H1 (cell line): ENCODE measurements at regions not wholly inside any gene's neighbourhood (a gene's known extent, or its start where the extent isn't known, plus 50 kb on each side); places are given as distances from the start of the nearest gene placed in this dataset.

ENCODE experiments used
- CTCF ChIA-PET: fragments of 300-600 bp; sonication (Branson Sonifier 250); formaldehyde crosslinking; loops from one replicate; lab custom pipeline; 2021; ENCODE audit not compliant: partially characterized antibody; lab: Charles Lee
- POLR2A ChIA-PET: fragments of 300-600 bp; sonication (Branson Sonifier 250); formaldehyde crosslinking; loops from one replicate; lab custom pipeline; 2021; ENCODE audit warnings: inconsistent platforms; ENCODE audit not compliant: partially characterized antibody; lab: Charles Lee
- DNase-seq, 2 experiments: peaks; one replicate each; pipeline versions ENCODE4 v3.0.0 to v3.0.0-alpha.2; 2010 to 2022; ENCODE audit warnings: low spot score in 2 of 2, low read depth in 1 of 2, mixed read lengths in 1 of 2
- FAIRE-seq: peaks from 2 replicates; lab custom pipeline; 2011; peaks lifted over from hg19 to GRCh38; lab: Jason Lieb, UNC
- H2AFZ ChIP-seq: 2 replicates; pipeline ENCODE4 v1.8.1; 2012; ENCODE audit warnings: low read length, inconsistent platforms
- H2AK5ac ChIP-seq: 2 replicates; pipeline ENCODE4 v1.6.1; 2013; ENCODE audit warnings: low read depth, low read length
- H2BK120ac ChIP-seq: replicated peaks from 2 replicates; pipeline ENCODE3; 2013; ENCODE audit warnings: low read depth, low read length, inconsistent platforms
- H2BK12ac ChIP-seq: 2 replicates; pipeline ENCODE4 v1.6.1; 2013; ENCODE audit warnings: low read depth, low read length
- H2BK15ac ChIP-seq: 2 replicates; pipeline ENCODE4 v1.6.1; 2013; ENCODE audit warnings: low read length
- H2BK20ac ChIP-seq: 2 replicates; pipeline ENCODE4 v1.6.1; 2013; ENCODE audit warnings: low read length
- H2BK5ac ChIP-seq: 2 replicates; pipeline ENCODE4 v1.6.1; 2013; ENCODE audit warnings: low read depth, low read length
- H3K14ac ChIP-seq: 2 replicates; pipeline ENCODE4 v1.6.1; 2013; ENCODE audit warnings: inconsistent platforms; ENCODE audit not compliant: insufficient read length
- H3K18ac ChIP-seq: 2 replicates; pipeline ENCODE4 v1.6.1; 2013; ENCODE audit warnings: low read length; ENCODE audit errors: extremely low read depth
- H3K23ac ChIP-seq: 2 replicates; pipeline ENCODE4 v1.6.1; 2013; ENCODE audit warnings: inconsistent platforms; ENCODE audit not compliant: insufficient read length
- H3K23me2 ChIP-seq: 2 replicates; pipeline ENCODE4 v1.6.1; 2013; ENCODE audit warnings: low read depth, low read length
- H3K27ac ChIP-seq: 2 replicates; pipeline ENCODE4 v1.6.1; 2011; ENCODE audit warnings: low read depth, low read length, inconsistent platforms
- H3K27me3 ChIP-seq, 4 experiments: replicated peaks in 1 of 4; 1 replicate in 1 of 4; 2 replicates in 3 of 4; pipeline versions ENCODE4 v1.6.1 to v1.8.1; 2011 to 2013; ENCODE audit warnings: low read length in 3 of 4, mild to moderate bottlenecking in 3 of 4, inconsistent platforms in 2 of 4, mixed read lengths in 2 of 4, moderate library complexity in 1 of 4; ENCODE audit not compliant: control insufficient read depth in 3 of 4, insufficient read depth in 3 of 4; ENCODE audit errors: extremely low read depth in 1 of 4
- H3K36me3 ChIP-seq, 4 experiments: 2 replicates each; pipeline versions ENCODE4 v1.6.1 to v1.8.1; 2011 to 2013; ENCODE audit warnings: mild to moderate bottlenecking in 4 of 4, low read length in 3 of 4, moderate library complexity in 2 of 4, control low read depth in 1 of 4, inconsistent platforms in 1 of 4; ENCODE audit not compliant: insufficient read depth in 4 of 4, control insufficient read depth in 2 of 4
- H3K4ac ChIP-seq: replicated peaks from 2 replicates; pipeline ENCODE3; 2013; ENCODE audit warnings: low read length, low read depth, mixed read lengths, inconsistent platforms; ENCODE audit not compliant: insufficient read length
- H3K4me1 ChIP-seq, 4 experiments: replicated peaks in 1 of 4; 1 replicate in 1 of 4; 2 replicates in 3 of 4; pipeline versions ENCODE4 v1.6.1 to v1.8.1; 2011 to 2013; ENCODE audit warnings: low read length in 3 of 4, inconsistent platforms in 2 of 4, mixed read lengths in 1 of 4; ENCODE audit not compliant: insufficient read depth in 4 of 4, control insufficient read depth in 3 of 4
- H3K4me2 ChIP-seq, 2 experiments: 2 replicates each; pipeline versions ENCODE4 v1.6.1 to v1.8.1; 2011 to 2013; ENCODE audit warnings: low read depth in 2 of 2, low read length in 2 of 2, control low read depth in 1 of 2, inconsistent platforms in 1 of 2, mild to moderate bottlenecking in 1 of 2; ENCODE audit not compliant: insufficient read depth in 1 of 2
- H3K4me3 ChIP-seq, 4 experiments: fragments of 200-600, 300-600 bp in 1 of 4; sonication (generic), shearing (Covaris generic), sonication (Bioruptor Twin) in 1 of 4; 2 replicates each; pipeline versions ENCODE4 v1.5.1 to v1.8.1; 2011 to 2016; ENCODE audit warnings: low read length in 4 of 4, low read depth in 3 of 4, control low read depth in 2 of 4, inconsistent platforms in 2 of 4, mild to moderate bottlenecking in 2 of 4, mixed read lengths in 1 of 4, moderate library complexity in 1 of 4; ENCODE audit not compliant: insufficient read depth in 2 of 4; ENCODE audit errors: extremely low read depth in 1 of 4
- H3K56ac ChIP-seq: replicated peaks from 2 replicates; pipeline ENCODE3; 2013; ENCODE audit warnings: low read depth, mild to moderate bottlenecking, mixed read lengths, low read length, inconsistent platforms; ENCODE audit not compliant: insufficient read length
- H3K79me1 ChIP-seq: 2 replicates; pipeline ENCODE4 v1.6.1; 2013; ENCODE audit warnings: low read depth, low read length, control low read depth
- H3K79me2 ChIP-seq, 2 experiments: 2 replicates each; pipeline versions ENCODE4 v1.6.1 to v1.8.1; 2012 to 2013; ENCODE audit warnings: low read length in 2 of 2, mild to moderate bottlenecking in 2 of 2, inconsistent platforms in 1 of 2; ENCODE audit not compliant: insufficient read depth in 2 of 2, control insufficient read depth in 1 of 2
- H3K9ac ChIP-seq, 4 experiments: replicated peaks in 1 of 4; 1 replicate in 1 of 4; 2 replicates in 3 of 4; pipeline versions ENCODE4 v1.6.1 to v1.8.1; 2011 to 2013; ENCODE audit warnings: low read depth in 3 of 4, low read length in 3 of 4, control low read depth in 2 of 4, mild to moderate bottlenecking in 2 of 4, moderate library complexity in 2 of 4, inconsistent platforms in 1 of 4; ENCODE audit errors: extremely low read depth in 1 of 4
- H3K9me3 ChIP-seq, 2 experiments: 2 replicates each; pipeline versions ENCODE4 v1.6.1 to v1.8.1; 2012 to 2013; ENCODE audit warnings: mild to moderate bottlenecking in 2 of 2, moderate library complexity in 2 of 2, control low read depth in 1 of 2, inconsistent platforms in 1 of 2, low read depth in 1 of 2, low read length in 1 of 2, mixed read lengths in 1 of 2; ENCODE audit not compliant: insufficient read depth in 2 of 2
- H4K20me1 ChIP-seq, 2 experiments: replicated peaks in 1 of 2; 2 replicates each; pipeline versions ENCODE3 to v1.8.1; 2011 to 2013; ENCODE audit warnings: inconsistent platforms in 2 of 2, low read length in 2 of 2, mild to moderate bottlenecking in 1 of 2; ENCODE audit not compliant: insufficient read depth in 2 of 2, control insufficient read depth in 1 of 2
- H4K5ac ChIP-seq: 2 replicates; pipeline ENCODE4 v1.6.1; 2013; ENCODE audit warnings: low read length, low read depth, mixed read lengths, inconsistent platforms; ENCODE audit not compliant: insufficient read length
- H4K8ac ChIP-seq: 2 replicates; pipeline ENCODE4 v1.8.0; 2013; ENCODE audit warnings: mild to moderate bottlenecking, moderate library complexity, low read length, inconsistent platforms; ENCODE audit not compliant: insufficient read depth; ENCODE audit errors: extremely low read depth
- H4K91ac ChIP-seq: replicated peaks from 2 replicates; pipeline ENCODE3; 2013; ENCODE audit warnings: low read length, mixed read lengths, inconsistent platforms; ENCODE audit not compliant: insufficient read length
- ASH2L ChIP-seq: fragments of 200-600, 300-600 bp; sonication (generic); IDR thresholded peaks from one replicate; pipeline ENCODE4 v1.7.1; 2017; ENCODE audit warnings: low read length
- ATF3 ChIP-seq: IDR thresholded peaks from 2 replicates; pipeline ENCODE4 v1.6.1; 2011; ENCODE audit warnings: low read depth, mild to moderate bottlenecking, low read length; ENCODE audit not compliant: insufficient read depth
- CBX5 ChIP-seq: fragments of 300-800, 300-1000 bp; sonication (generic); IDR thresholded peaks from 2 replicates; pipeline ENCODE4 v1.7.1; 2016; ENCODE audit warnings: antibody characterized with exemption, low read length, low read depth
- E2F6 ChIP-seq: IDR thresholded peaks from 2 replicates; pipeline ENCODE4 v1.6.1; 2012; ENCODE audit warnings: inconsistent platforms
- HDAC2 ChIP-seq, 2 experiments: fragments of 300-600 bp in 1 of 2; sonication (generic) in 1 of 2; IDR thresholded peaks; 2 replicates each; pipeline ENCODE4 v1.6.1; 2011 to 2012; ENCODE audit warnings: low read depth in 2 of 2, low read length in 2 of 2, mild to moderate bottlenecking in 2 of 2, moderate library complexity in 2 of 2, borderline replicate concordance in 1 of 2, inconsistent platforms in 1 of 2
- JUND ChIP-seq: IDR thresholded peaks from 2 replicates; pipeline ENCODE4 v1.6.1; 2011; ENCODE audit warnings: mild to moderate bottlenecking, improper control_type of control experiment, low read length
- KDM4A ChIP-seq: IDR thresholded peaks from one replicate; pipeline ENCODE4 v1.7.1; 2012; ENCODE audit warnings: low read depth, mild to moderate bottlenecking, moderate library complexity, low read length, inconsistent platforms; ENCODE audit not compliant: severe bottlenecking
- MAX ChIP-seq: IDR thresholded peaks from 2 replicates; pipeline ENCODE4 v1.6.1; 2012; ENCODE audit warnings: inconsistent platforms
- PHF8 ChIP-seq: fragments of 200-600 bp; sonication (generic); conservative IDR thresholded peaks from 2 replicates; pipeline ENCODE4 v1.7.1; 2012; ENCODE audit warnings: low read depth, mild to moderate bottlenecking, inconsistent platforms, low read length, moderate library complexity
- SIX5 ChIP-seq: IDR thresholded peaks from 2 replicates; pipeline ENCODE4 v1.6.1; 2011; ENCODE audit warnings: mild to moderate bottlenecking, low read depth, low read length
- TAF1 ChIP-seq: IDR thresholded peaks from 2 replicates; pipeline ENCODE4 v1.6.1; 2011; ENCODE audit warnings: mild to moderate bottlenecking, low read depth, low read length
- ZNF274 ChIP-seq: IDR thresholded peaks from 2 replicates; pipeline ENCODE4 v1.7.0; 2012; ENCODE audit warnings: low read length, borderline replicate concordance; ENCODE audit errors: extremely low read depth
- WGBS, 2 experiments: shearing (Covaris generic) in 1 of 2; methylation state at CpG; one replicate each; pipeline versions ENCODE4 v1.1.6 to v1.1.7; 2013 to 2015; ENCODE audit warnings: low lambda C conversion rate in 2 of 2, mixed read lengths in 2 of 2, inconsistent platforms in 1 of 2, low coverage in 1 of 2, missing lambda C conversion rate in 1 of 2; ENCODE audit not compliant: insufficient replicate concordance in 2 of 2, insufficient coverage in 1 of 2, insufficient read length in 1 of 2; ENCODE audit errors: extremely low coverage in 1 of 2, missing lambda C conversion rate in 1 of 2; 5-methylcytosine and 5-hydroxymethylcytosine counted together

GRCh38 chr18:71020342-71021029, 731.6 kb downstream of the SOCS6 start:
- 81% methylated on average over 3 of the region's 3 CpGs; no CpG with 5 or more reads in 1 of the 2 experiments for WGBS, 2 experiments
- DNase-seq, result no peak
- Histone ChIP-seq H3K79me1 (no peaks in the 10 kb centered on the region), H3K23me2 (no peaks in the 10 kb centered on the region), H3K4ac (no peak overlapping the region), H4K8ac (no peak overlapping the region), H3K56ac (no peak overlapping the region), H3K9me3 (peaks cover 66 to 68% of the 10 kb centered on the region in 2 experiments), H2AFZ (no peak overlapping the region), H3K23ac (no peak overlapping the region), H3K4me1 (no peaks in the 10 kb centered on the region), H2BK120ac (no peak overlapping the region), H2BK20ac (no peak overlapping the region), H4K5ac (no peak overlapping the region), H3K36me3 (no peaks in the 10 kb centered on the region), H3K4me3 (no peak overlapping the region), H3K9ac (no peak overlapping the region), H3K4me2 (no peak overlapping the region), H4K20me1 (no peaks in the 10 kb centered on the region), H2BK12ac (no peak overlapping the region), H4K91ac (no peak overlapping the region), H3K79me2 (no peaks in the 10 kb centered on the region), H2BK5ac (no peak overlapping the region), H3K27ac (no peak overlapping the region), H3K14ac (no peak overlapping the region), H3K27me3 (no peaks in the 10 kb centered on the region), H2AK5ac (no peak overlapping the region), H3K18ac (no peak overlapping the region), H2BK15ac (no peak overlapping the region)
- FAIRE-seq, result no peak
- CTCF ChIA-PET, result no interaction called here
- POLR2A ChIA-PET, result no interaction called here
- no peak for TF ChIP-seq PHF8
- TF ChIP-seq E2F6, result no peak
- no peak for TF ChIP-seq KDM4A
- TF ChIP-seq MAX, result no peak
- no peak for TF ChIP-seq ASH2L
- TF ChIP-seq SIX5, result no peak
- no peak for TF ChIP-seq JUND
- no peak for TF ChIP-seq HDAC2 (IDR thresholded peaks at IDR 0.05; ENCODE audit: borderline replicate concordance in 1 of 2, low read depth in 2 of 2, low read length in 2 of 2)
- TF ChIP-seq TAF1, result no peak
- TF ChIP-seq CBX5, result no peak
- no peak for TF ChIP-seq ATF3
- TF ChIP-seq ZNF274, result no peak
